Fibroblast of pulmonary artery (primary cell): ENCODE measurements at regions not wholly inside any gene's neighbourhood (a gene's known extent, or its start where the extent isn't known, plus 50 kb on each side); places are given as distances from the start of the nearest gene placed in this dataset.

Source experiments
- DNase-seq: peaks from one replicate; pipeline ENCODE4 v3.0.0-alpha.2; 2010; ENCODE audit warnings: low read depth
- H3K4me3 ChIP-seq: replicated peaks from 2 replicates; pipeline ENCODE4 v1.5.1; 2011; ENCODE audit warnings: low read depth, mild to moderate bottlenecking, control low read depth, low read length, moderate library complexity
- CTCF ChIP-seq: IDR thresholded peaks from 2 replicates; pipeline ENCODE4 v1.5.1; 2011; ENCODE audit warnings: mild to moderate bottlenecking, control low read depth, low read length, inconsistent platforms; ENCODE audit errors: missing control alignments

DNA sequence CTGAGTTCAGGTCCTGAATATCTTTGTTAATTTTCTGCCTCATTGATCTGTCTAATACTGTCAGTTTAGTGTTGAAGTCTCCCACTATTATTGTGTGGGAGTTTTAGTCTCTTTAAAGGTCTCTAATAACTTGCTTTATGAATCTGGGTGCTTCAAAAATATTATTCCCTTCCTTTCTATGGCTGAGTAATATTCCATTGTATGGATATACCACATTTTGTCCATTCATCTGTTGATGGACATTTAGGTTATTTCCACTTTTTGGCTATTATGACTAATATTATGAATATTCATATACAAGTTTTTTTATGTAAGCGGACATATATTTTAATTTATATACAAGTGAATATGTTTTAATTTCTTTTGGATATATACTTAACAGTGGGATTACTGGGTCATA is 82.7 kb downstream of the SDR9C7 start:
- DNase-seq, result no peak
- H3K4me3 ChIP-seq, result no peak overlapping the region
- TF ChIP-seq CTCF, result no peak

DNA sequence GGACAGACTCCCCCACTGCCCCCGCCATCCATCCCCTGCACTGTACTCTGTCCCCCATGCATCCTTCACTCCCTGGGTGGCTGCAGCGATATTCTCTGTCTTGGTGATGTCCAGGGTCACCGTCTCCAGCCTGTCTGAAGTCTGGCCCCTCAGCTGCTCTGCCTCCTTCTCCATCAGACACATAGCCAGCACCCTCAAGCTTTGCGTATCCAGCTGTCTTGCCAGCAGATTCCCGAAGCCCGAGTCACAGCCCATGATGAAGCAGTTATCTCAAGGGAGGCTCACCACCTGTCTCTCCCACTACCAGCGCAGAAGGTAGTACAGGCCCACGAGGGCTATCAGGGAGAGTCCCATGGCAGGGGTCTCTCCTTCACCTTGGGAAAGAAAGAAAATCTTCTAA is 77.8 kb downstream of the HSD17B6 start:
- no peak for DNase-seq
- TF ChIP-seq CTCF, result no peak
- no peak overlapping the region for H3K4me3 ChIP-seq

- TF ChIP-seq CTCF, result peak; percentile 53
- no peak overlapping the region for H3K4me3 ChIP-seq
- DNase-seq, result peak; percentile 55
Measured at GRCh38 chr12:56839915-56840325, 76.8 kb downstream of the HSD17B6 start.

DNA sequence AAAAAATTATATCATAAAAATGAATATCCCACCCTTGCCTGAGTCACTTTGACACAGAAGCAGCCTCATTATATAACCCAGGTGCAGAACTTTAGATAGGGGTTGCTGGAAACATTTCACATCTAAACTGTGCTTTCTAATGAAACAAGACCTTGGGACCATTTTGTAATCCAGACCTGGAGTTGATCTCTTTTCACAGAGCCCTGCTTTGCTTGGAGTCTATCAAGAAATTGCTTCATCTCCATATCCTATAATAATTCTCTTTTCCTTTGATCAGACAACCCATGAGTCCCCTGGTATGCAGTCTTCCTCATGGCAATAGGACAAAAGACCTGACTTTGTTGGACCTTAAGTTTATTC is 76.3 kb downstream of the HSD17B6 start:
- no peak for DNase-seq
- no peak overlapping the region for H3K4me3 ChIP-seq
- no peak for TF ChIP-seq CTCF

DNA sequence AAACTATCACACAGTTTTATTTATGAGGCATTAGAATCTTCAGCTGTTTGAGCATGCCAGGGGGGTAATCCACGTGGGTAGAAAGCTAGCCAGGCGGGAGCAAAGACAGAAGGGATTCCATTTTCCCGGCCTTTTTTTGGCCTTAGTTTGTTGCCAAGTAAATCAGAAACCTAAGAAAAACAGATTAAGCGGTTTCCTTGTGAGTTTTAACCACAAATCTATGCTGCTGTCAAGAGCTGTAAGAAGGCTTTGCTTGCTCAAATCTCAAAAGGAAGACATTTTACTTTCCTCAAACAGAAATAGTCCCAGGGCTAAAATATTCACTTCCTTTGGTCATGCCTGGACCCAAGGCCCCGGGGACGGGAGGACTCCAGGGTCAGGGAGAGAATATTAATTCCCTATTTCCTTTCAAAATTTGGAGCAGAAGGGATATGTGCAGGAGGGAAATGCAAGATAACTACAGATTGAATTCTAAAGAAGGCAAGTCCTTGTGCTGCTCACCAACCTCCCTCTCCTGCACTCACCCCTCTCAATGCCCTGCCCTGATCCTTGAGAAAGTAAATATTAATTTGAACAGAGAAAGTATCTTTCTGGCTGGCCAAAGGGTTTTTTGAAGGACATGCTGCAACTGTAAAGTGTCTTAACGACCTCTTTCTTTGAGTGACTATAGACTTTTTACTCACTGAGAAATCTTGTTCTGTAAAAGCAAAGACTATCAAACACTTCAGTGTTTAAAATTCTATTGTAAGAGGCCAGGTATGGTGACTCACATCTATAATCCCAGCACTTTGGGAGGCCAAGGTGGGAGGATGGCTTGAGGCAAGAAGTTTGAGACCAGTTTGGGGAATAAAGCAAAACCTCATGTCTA is 75.7 kb downstream of the HSD17B6 start:
- H3K4me3 ChIP-seq, result no peak overlapping the region
- TF ChIP-seq CTCF, result no peak
- DNase-seq, result no peak
